ENCODE measurements at regions not wholly inside any gene's neighbourhood (a gene's known extent, or its start where the extent isn't known, plus 50 kb on each side); places are given as distances from the start of the nearest gene placed in this dataset.

- Histone ChIP-seq H2AFZ (no peak overlapping the region), H3K36me3 (ENCODE audit: control insufficient read depth, insufficient read depth, low read length) (no peaks in the 10 kb centered on the region), H3K9me3 (ENCODE audit: control insufficient read depth, low read length) (no peaks in the 10 kb centered on the region), H3K4me2 (ENCODE audit: low read length) (no peak overlapping the region), H3K9ac (no peak overlapping the region), H3K4me3 (ENCODE audit: low read depth, low read length) (no peak overlapping the region), H3K27ac (no peak overlapping the region), H3K27me3 (ENCODE audit: control insufficient read depth, insufficient read depth, low read length) (no peaks in the 10 kb centered on the region), H3K79me2 (no peaks in the 10 kb centered on the region), H3K4me1 (no peaks in the 10 kb centered on the region)
- TF ChIP-seq CTCF (IDR thresholded peaks at IDR 0.05), result no peak
Observed at GRCh38 chr14:21725250-21725649, 51.6 kb upstream of the OR4E1 start.

GRCh38 chr14:21724090-21724973, 50.7 kb upstream of the OR4E1 start:
- no peaks in the 10 kb centered on the region for H3K36me3 ChIP-seq (ENCODE audit: control insufficient read depth, insufficient read depth, low read length)
- no peak overlapping the region for H3K9ac ChIP-seq
- H3K79me2 ChIP-seq, result no peaks in the 10 kb centered on the region
- no peak overlapping the region for H3K27ac ChIP-seq
- no peaks in the 10 kb centered on the region for H3K4me1 ChIP-seq
- H3K4me2 ChIP-seq (ENCODE audit: low read length), result no peak overlapping the region
- no peak for TF ChIP-seq CTCF (IDR thresholded peaks at IDR 0.05)
- no peaks in the 10 kb centered on the region for H3K9me3 ChIP-seq (ENCODE audit: control insufficient read depth, low read length)
- H3K4me3 ChIP-seq (ENCODE audit: low read depth, low read length), result no peak overlapping the region
- no peak overlapping the region for H2AFZ ChIP-seq
- no peaks in the 10 kb centered on the region for H3K27me3 ChIP-seq (ENCODE audit: control insufficient read depth, insufficient read depth, low read length)

- Histone ChIP-seq H3K9me3 (ENCODE audit: control insufficient read depth, low read length) (no peaks in the 10 kb centered on the region), H3K27ac (no peak overlapping the region), H3K9ac (no peak overlapping the region), H3K79me2 (no peaks in the 10 kb centered on the region), H3K4me2 (ENCODE audit: low read length) (no peak overlapping the region), H3K4me1 (no peaks in the 10 kb centered on the region), H2AFZ (no peak overlapping the region), H3K36me3 (ENCODE audit: control insufficient read depth, insufficient read depth, low read length) (no peaks in the 10 kb centered on the region), H3K27me3 (ENCODE audit: control insufficient read depth, insufficient read depth, low read length) (no peaks in the 10 kb centered on the region), H3K4me3 (ENCODE audit: low read depth, low read length) (no peak overlapping the region)
- no peak for TF ChIP-seq CTCF (IDR thresholded peaks at IDR 0.05)
Observed at GRCh38 chr14:21723431-21724045, 49.9 kb upstream of the OR4E1 start.
